Hepatocyte (in vitro differentiated cells): ENCODE measurements at regions not wholly inside any gene's neighbourhood (a gene's known extent, or its start where the extent isn't known, plus 50 kb on each side); places are given as distances from the start of the nearest gene placed in this dataset.

ENCODE experiments used
- EZH2 ChIP-seq: fragments of 200-600 bp; sonication (generic); IDR thresholded peaks from 2 replicates; pipeline ENCODE4 v1.6.1; 2016; ENCODE audit warnings: antibody characterized with exemption, mild to moderate bottlenecking, borderline replicate concordance
- EZH2phosphoT487 ChIP-seq: fragments of 200-600 bp; sonication (generic); IDR thresholded peaks from one replicate; pipeline ENCODE4 v1.6.1; 2018; ENCODE audit warnings: antibody characterized with exemption, mild to moderate bottlenecking, low read depth, moderate library complexity; ENCODE audit not compliant: unreplicated experiment, severe bottlenecking
- TF ChIP-seq, protein P1 (sequence below): fragments of 200-600 bp; sonication (generic); IDR thresholded peaks from 2 replicates; pipeline ENCODE4 v1.5.1; 2016; ENCODE audit warnings: antibody characterized with exemption, mild to moderate bottlenecking; ENCODE audit not compliant: poor library complexity

DNA sequence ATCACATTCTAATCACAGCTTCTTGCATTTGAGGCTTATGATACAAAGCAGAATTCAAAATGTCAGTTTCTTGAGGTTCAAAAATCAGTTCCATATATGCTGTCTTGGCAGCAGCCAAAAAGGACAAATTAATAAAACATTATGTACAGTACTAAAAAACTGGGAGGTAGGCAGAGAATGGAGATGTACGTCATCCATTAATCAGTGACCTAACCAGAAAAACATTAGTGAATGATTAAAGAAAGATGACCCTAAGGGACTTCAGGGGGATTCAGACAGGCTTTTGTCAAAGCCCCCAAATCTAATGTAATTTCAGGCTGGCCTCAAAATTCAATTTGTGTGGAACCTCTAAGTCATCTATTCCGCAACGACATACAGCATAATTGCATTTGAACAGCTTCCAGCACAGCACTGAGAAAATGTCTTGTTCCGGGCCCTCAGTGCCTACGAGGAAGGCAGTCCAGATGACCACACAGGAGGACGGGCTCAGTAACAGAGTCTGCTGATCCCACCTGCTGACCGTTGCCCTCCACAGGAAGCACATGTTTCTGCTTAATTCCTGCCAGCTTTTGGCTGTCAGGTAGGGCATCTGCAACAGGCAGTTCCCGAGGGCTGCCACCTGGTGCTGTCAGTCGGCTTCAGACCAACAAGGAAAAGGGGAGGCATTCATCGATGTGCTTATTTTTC, 83.8 kb upstream of the HHIP start:
- TF ChIP-seq, protein P1, sequence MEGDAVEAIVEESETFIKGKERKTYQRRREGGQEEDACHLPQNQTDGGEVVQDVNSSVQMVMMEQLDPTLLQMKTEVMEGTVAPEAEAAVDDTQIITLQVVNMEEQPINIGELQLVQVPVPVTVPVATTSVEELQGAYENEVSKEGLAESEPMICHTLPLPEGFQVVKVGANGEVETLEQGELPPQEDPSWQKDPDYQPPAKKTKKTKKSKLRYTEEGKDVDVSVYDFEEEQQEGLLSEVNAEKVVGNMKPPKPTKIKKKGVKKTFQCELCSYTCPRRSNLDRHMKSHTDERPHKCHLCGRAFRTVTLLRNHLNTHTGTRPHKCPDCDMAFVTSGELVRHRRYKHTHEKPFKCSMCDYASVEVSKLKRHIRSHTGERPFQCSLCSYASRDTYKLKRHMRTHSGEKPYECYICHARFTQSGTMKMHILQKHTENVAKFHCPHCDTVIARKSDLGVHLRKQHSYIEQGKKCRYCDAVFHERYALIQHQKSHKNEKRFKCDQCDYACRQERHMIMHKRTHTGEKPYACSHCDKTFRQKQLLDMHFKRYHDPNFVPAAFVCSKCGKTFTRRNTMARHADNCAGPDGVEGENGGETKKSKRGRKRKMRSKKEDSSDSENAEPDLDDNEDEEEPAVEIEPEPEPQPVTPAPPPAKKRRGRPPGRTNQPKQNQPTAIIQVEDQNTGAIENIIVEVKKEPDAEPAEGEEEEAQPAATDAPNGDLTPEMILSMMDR, result no peak
- no peak for TF ChIP-seq EZH2phosphoT487
- no peak for TF ChIP-seq EZH2
